H1 (cell line): ENCODE measurements at regions not wholly inside any gene's neighbourhood (a gene's known extent, or its start where the extent isn't known, plus 50 kb on each side); places are given as distances from the start of the nearest gene placed in this dataset.

Experiments used
- CTCF ChIA-PET: fragments of 300-600 bp; sonication (Branson Sonifier 250); formaldehyde crosslinking; loops from one replicate; lab custom pipeline; 2021; ENCODE audit not compliant: partially characterized antibody; lab: Charles Lee
- POLR2A ChIA-PET: fragments of 300-600 bp; sonication (Branson Sonifier 250); formaldehyde crosslinking; loops from one replicate; lab custom pipeline; 2021; ENCODE audit warnings: inconsistent platforms; ENCODE audit not compliant: partially characterized antibody; lab: Charles Lee
- DNase-seq, 2 experiments: peaks; one replicate each; pipeline versions ENCODE4 v3.0.0 to v3.0.0-alpha.2; 2010 to 2022; ENCODE audit warnings: low spot score in 2 of 2, low read depth in 1 of 2, mixed read lengths in 1 of 2
- FAIRE-seq: peaks from 2 replicates; lab custom pipeline; 2011; peaks lifted over from hg19 to GRCh38; lab: Jason Lieb, UNC
- H2AFZ ChIP-seq: 2 replicates; pipeline ENCODE4 v1.8.1; 2012; ENCODE audit warnings: low read length, inconsistent platforms
- H2AK5ac ChIP-seq: 2 replicates; pipeline ENCODE4 v1.6.1; 2013; ENCODE audit warnings: low read depth, low read length
- H2BK120ac ChIP-seq: replicated peaks from 2 replicates; pipeline ENCODE3; 2013; ENCODE audit warnings: low read depth, low read length, inconsistent platforms
- H2BK12ac ChIP-seq: 2 replicates; pipeline ENCODE4 v1.6.1; 2013; ENCODE audit warnings: low read depth, low read length
- H2BK15ac ChIP-seq: 2 replicates; pipeline ENCODE4 v1.6.1; 2013; ENCODE audit warnings: low read length
- H2BK20ac ChIP-seq: 2 replicates; pipeline ENCODE4 v1.6.1; 2013; ENCODE audit warnings: low read length
- H2BK5ac ChIP-seq: 2 replicates; pipeline ENCODE4 v1.6.1; 2013; ENCODE audit warnings: low read depth, low read length
- H3K14ac ChIP-seq: 2 replicates; pipeline ENCODE4 v1.6.1; 2013; ENCODE audit warnings: inconsistent platforms; ENCODE audit not compliant: insufficient read length
- H3K18ac ChIP-seq: 2 replicates; pipeline ENCODE4 v1.6.1; 2013; ENCODE audit warnings: low read length; ENCODE audit errors: extremely low read depth
- H3K23ac ChIP-seq: 2 replicates; pipeline ENCODE4 v1.6.1; 2013; ENCODE audit warnings: inconsistent platforms; ENCODE audit not compliant: insufficient read length
- H3K23me2 ChIP-seq: 2 replicates; pipeline ENCODE4 v1.6.1; 2013; ENCODE audit warnings: low read depth, low read length
- H3K27ac ChIP-seq: 2 replicates; pipeline ENCODE4 v1.6.1; 2011; ENCODE audit warnings: low read depth, low read length, inconsistent platforms
- H3K27me3 ChIP-seq, 4 experiments: replicated peaks in 1 of 4; 1 replicate in 1 of 4; 2 replicates in 3 of 4; pipeline versions ENCODE4 v1.6.1 to v1.8.1; 2011 to 2013; ENCODE audit warnings: low read length in 3 of 4, mild to moderate bottlenecking in 3 of 4, inconsistent platforms in 2 of 4, mixed read lengths in 2 of 4, moderate library complexity in 1 of 4; ENCODE audit not compliant: control insufficient read depth in 3 of 4, insufficient read depth in 3 of 4; ENCODE audit errors: extremely low read depth in 1 of 4
- H3K36me3 ChIP-seq, 4 experiments: 2 replicates each; pipeline versions ENCODE4 v1.6.1 to v1.8.1; 2011 to 2013; ENCODE audit warnings: mild to moderate bottlenecking in 4 of 4, low read length in 3 of 4, moderate library complexity in 2 of 4, control low read depth in 1 of 4, inconsistent platforms in 1 of 4; ENCODE audit not compliant: insufficient read depth in 4 of 4, control insufficient read depth in 2 of 4
- H3K4ac ChIP-seq: replicated peaks from 2 replicates; pipeline ENCODE3; 2013; ENCODE audit warnings: low read length, low read depth, mixed read lengths, inconsistent platforms; ENCODE audit not compliant: insufficient read length
- H3K4me1 ChIP-seq, 4 experiments: replicated peaks in 1 of 4; 1 replicate in 1 of 4; 2 replicates in 3 of 4; pipeline versions ENCODE4 v1.6.1 to v1.8.1; 2011 to 2013; ENCODE audit warnings: low read length in 3 of 4, inconsistent platforms in 2 of 4, mixed read lengths in 1 of 4; ENCODE audit not compliant: insufficient read depth in 4 of 4, control insufficient read depth in 3 of 4
- H3K4me2 ChIP-seq, 2 experiments: 2 replicates each; pipeline versions ENCODE4 v1.6.1 to v1.8.1; 2011 to 2013; ENCODE audit warnings: low read depth in 2 of 2, low read length in 2 of 2, control low read depth in 1 of 2, inconsistent platforms in 1 of 2, mild to moderate bottlenecking in 1 of 2; ENCODE audit not compliant: insufficient read depth in 1 of 2
- H3K4me3 ChIP-seq, 4 experiments: fragments of 200-600, 300-600 bp in 1 of 4; sonication (generic), shearing (Covaris generic), sonication (Bioruptor Twin) in 1 of 4; 2 replicates each; pipeline versions ENCODE4 v1.5.1 to v1.8.1; 2011 to 2016; ENCODE audit warnings: low read length in 4 of 4, low read depth in 3 of 4, control low read depth in 2 of 4, inconsistent platforms in 2 of 4, mild to moderate bottlenecking in 2 of 4, mixed read lengths in 1 of 4, moderate library complexity in 1 of 4; ENCODE audit not compliant: insufficient read depth in 2 of 4; ENCODE audit errors: extremely low read depth in 1 of 4
- H3K56ac ChIP-seq: replicated peaks from 2 replicates; pipeline ENCODE3; 2013; ENCODE audit warnings: low read depth, mild to moderate bottlenecking, mixed read lengths, low read length, inconsistent platforms; ENCODE audit not compliant: insufficient read length
- H3K79me1 ChIP-seq: 2 replicates; pipeline ENCODE4 v1.6.1; 2013; ENCODE audit warnings: low read depth, low read length, control low read depth
- H3K79me2 ChIP-seq, 2 experiments: 2 replicates each; pipeline versions ENCODE4 v1.6.1 to v1.8.1; 2012 to 2013; ENCODE audit warnings: low read length in 2 of 2, mild to moderate bottlenecking in 2 of 2, inconsistent platforms in 1 of 2; ENCODE audit not compliant: insufficient read depth in 2 of 2, control insufficient read depth in 1 of 2
- H3K9ac ChIP-seq, 4 experiments: replicated peaks in 1 of 4; 1 replicate in 1 of 4; 2 replicates in 3 of 4; pipeline versions ENCODE4 v1.6.1 to v1.8.1; 2011 to 2013; ENCODE audit warnings: low read depth in 3 of 4, low read length in 3 of 4, control low read depth in 2 of 4, mild to moderate bottlenecking in 2 of 4, moderate library complexity in 2 of 4, inconsistent platforms in 1 of 4; ENCODE audit errors: extremely low read depth in 1 of 4
- H3K9me3 ChIP-seq, 2 experiments: 2 replicates each; pipeline versions ENCODE4 v1.6.1 to v1.8.1; 2012 to 2013; ENCODE audit warnings: mild to moderate bottlenecking in 2 of 2, moderate library complexity in 2 of 2, control low read depth in 1 of 2, inconsistent platforms in 1 of 2, low read depth in 1 of 2, low read length in 1 of 2, mixed read lengths in 1 of 2; ENCODE audit not compliant: insufficient read depth in 2 of 2
- H4K20me1 ChIP-seq, 2 experiments: replicated peaks in 1 of 2; 2 replicates each; pipeline versions ENCODE3 to v1.8.1; 2011 to 2013; ENCODE audit warnings: inconsistent platforms in 2 of 2, low read length in 2 of 2, mild to moderate bottlenecking in 1 of 2; ENCODE audit not compliant: insufficient read depth in 2 of 2, control insufficient read depth in 1 of 2
- H4K5ac ChIP-seq: 2 replicates; pipeline ENCODE4 v1.6.1; 2013; ENCODE audit warnings: low read length, low read depth, mixed read lengths, inconsistent platforms; ENCODE audit not compliant: insufficient read length
- H4K8ac ChIP-seq: 2 replicates; pipeline ENCODE4 v1.8.0; 2013; ENCODE audit warnings: mild to moderate bottlenecking, moderate library complexity, low read length, inconsistent platforms; ENCODE audit not compliant: insufficient read depth; ENCODE audit errors: extremely low read depth
- H4K91ac ChIP-seq: replicated peaks from 2 replicates; pipeline ENCODE3; 2013; ENCODE audit warnings: low read length, mixed read lengths, inconsistent platforms; ENCODE audit not compliant: insufficient read length
- BCL11A ChIP-seq, 2 experiments: IDR thresholded peaks; one replicate each; pipeline ENCODE4 v1.6.1; 2011; ENCODE audit warnings: low read depth in 2 of 2, low read length in 2 of 2, mild to moderate bottlenecking in 2 of 2
- FOSL1 ChIP-seq: IDR thresholded peaks from 2 replicates; pipeline ENCODE4 v1.6.1; 2011; ENCODE audit warnings: mild to moderate bottlenecking, low read depth, low read length, moderate library complexity; ENCODE audit not compliant: insufficient read depth
- SRF ChIP-seq: IDR thresholded peaks from 2 replicates; pipeline ENCODE4 v1.6.1; 2011; ENCODE audit warnings: mild to moderate bottlenecking, low read depth, low read length, moderate library complexity
- TBP ChIP-seq: IDR thresholded peaks from 2 replicates; pipeline ENCODE4 v1.6.1; 2011; ENCODE audit warnings: low read depth, low read length, improper control_type of control experiment
- YY1 ChIP-seq: IDR thresholded peaks from 2 replicates; pipeline ENCODE4 v1.6.1; 2011; ENCODE audit warnings: low read depth, mild to moderate bottlenecking, low read length
- WGBS, 2 experiments: shearing (Covaris generic) in 1 of 2; methylation state at CpG; one replicate each; pipeline versions ENCODE4 v1.1.6 to v1.1.7; 2013 to 2015; ENCODE audit warnings: low lambda C conversion rate in 2 of 2, mixed read lengths in 2 of 2, inconsistent platforms in 1 of 2, low coverage in 1 of 2, missing lambda C conversion rate in 1 of 2; ENCODE audit not compliant: insufficient replicate concordance in 2 of 2, insufficient coverage in 1 of 2, insufficient read length in 1 of 2; ENCODE audit errors: extremely low coverage in 1 of 2, missing lambda C conversion rate in 1 of 2; 5-methylcytosine and 5-hydroxymethylcytosine counted together
- TF ChIP-seq, protein P1 (sequence below), 3 experiments: IDR thresholded peaks; 1 replicate in 2 of 3; 2 replicates in 1 of 3; pipeline versions ENCODE4 v1.5.1 to v1.6.1; 2011; ENCODE audit warnings: low read length in 3 of 3, mild to moderate bottlenecking in 3 of 3, inconsistent platforms in 2 of 3, low read depth in 1 of 3, moderate library complexity in 1 of 3; ENCODE audit not compliant: insufficient read depth in 1 of 3; ENCODE audit errors: control extremely low read depth in 1 of 3

DNA sequence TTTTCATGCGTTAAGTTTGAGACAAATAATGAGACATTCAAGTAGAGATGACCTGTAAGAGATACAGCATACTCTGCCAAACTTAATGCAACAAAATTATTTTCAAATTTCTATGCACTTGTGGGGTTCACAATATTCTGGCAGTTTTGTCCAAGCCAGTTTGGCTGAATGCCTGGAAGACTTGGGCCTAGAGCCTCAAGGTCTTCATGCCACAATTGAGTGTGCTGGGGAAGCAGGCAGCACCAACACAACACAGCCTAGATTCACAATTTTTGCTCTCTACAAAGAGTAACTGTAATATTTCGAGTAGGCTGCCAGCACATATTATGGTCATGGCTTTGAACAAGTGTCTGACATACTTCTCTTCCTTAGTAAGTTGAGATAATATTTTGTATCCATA lies 461.4 kb upstream of the SPHKAP start:
- Histone ChIP-seq H2BK12ac (no peak overlapping the region), H3K4me1 (no peaks in the 10 kb centered on the region), H2BK15ac (no peak overlapping the region), H2BK5ac (no peak overlapping the region), H3K27me3 (no peaks in the 10 kb centered on the region), H3K23ac (no peak overlapping the region), H4K91ac (no peak overlapping the region), H2BK20ac (no peak overlapping the region), H2BK120ac (no peak overlapping the region), H3K23me2 (no peaks in the 10 kb centered on the region), H2AK5ac (no peak overlapping the region), H3K56ac (no peak overlapping the region), H3K18ac (no peak overlapping the region), H4K8ac (no peak overlapping the region), H4K20me1 (no peaks in the 10 kb centered on the region), H3K4me2 (no peak overlapping the region), H3K79me1 (no peaks in the 10 kb centered on the region), H3K79me2 (no peaks in the 10 kb centered on the region), H2AFZ (no peak overlapping the region), H3K4ac (no peak overlapping the region), H3K27ac (no peak overlapping the region), H3K14ac (no peak overlapping the region), H3K9me3 (no peaks in the 10 kb centered on the region), H4K5ac (no peak overlapping the region), H3K4me3 (no peak overlapping the region), H3K36me3 (no peaks in the 10 kb centered on the region), H3K9ac (no peak overlapping the region)
- ChIA-PET POLR2A (no interaction called here), CTCF (no interaction called here)
- no peak for TF ChIP-seq FOSL1
- TF ChIP-seq TBP, result no peak
- no peak for TF ChIP-seq SRF
- no peak for TF ChIP-seq YY1
- TF ChIP-seq, protein P1, sequence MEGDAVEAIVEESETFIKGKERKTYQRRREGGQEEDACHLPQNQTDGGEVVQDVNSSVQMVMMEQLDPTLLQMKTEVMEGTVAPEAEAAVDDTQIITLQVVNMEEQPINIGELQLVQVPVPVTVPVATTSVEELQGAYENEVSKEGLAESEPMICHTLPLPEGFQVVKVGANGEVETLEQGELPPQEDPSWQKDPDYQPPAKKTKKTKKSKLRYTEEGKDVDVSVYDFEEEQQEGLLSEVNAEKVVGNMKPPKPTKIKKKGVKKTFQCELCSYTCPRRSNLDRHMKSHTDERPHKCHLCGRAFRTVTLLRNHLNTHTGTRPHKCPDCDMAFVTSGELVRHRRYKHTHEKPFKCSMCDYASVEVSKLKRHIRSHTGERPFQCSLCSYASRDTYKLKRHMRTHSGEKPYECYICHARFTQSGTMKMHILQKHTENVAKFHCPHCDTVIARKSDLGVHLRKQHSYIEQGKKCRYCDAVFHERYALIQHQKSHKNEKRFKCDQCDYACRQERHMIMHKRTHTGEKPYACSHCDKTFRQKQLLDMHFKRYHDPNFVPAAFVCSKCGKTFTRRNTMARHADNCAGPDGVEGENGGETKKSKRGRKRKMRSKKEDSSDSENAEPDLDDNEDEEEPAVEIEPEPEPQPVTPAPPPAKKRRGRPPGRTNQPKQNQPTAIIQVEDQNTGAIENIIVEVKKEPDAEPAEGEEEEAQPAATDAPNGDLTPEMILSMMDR (IDR thresholded peaks at IDR 0.05; ENCODE audit: control extremely low read depth in 1 of 3, insufficient read depth in 1 of 3, low read depth in 1 of 3, low read length in 3 of 3), result no peak
- TF ChIP-seq BCL11A (IDR thresholded peaks at IDR 0.05; ENCODE audit: low read depth in 2 of 2, low read length in 2 of 2), result no peak
- WGBS, 2 experiments, result 84% methylated on average over 2 of the region's 2 CpGs; no CpG with 5 or more reads in 1 of the 2 experiments
- no peak for FAIRE-seq
- DNase-seq, result no peak
